ENCODE measurements at regions not wholly inside any gene's neighbourhood (a gene's known extent, or its start where the extent isn't known, plus 50 kb on each side); places are given as distances from the start of the nearest gene placed in this dataset.

DNA sequence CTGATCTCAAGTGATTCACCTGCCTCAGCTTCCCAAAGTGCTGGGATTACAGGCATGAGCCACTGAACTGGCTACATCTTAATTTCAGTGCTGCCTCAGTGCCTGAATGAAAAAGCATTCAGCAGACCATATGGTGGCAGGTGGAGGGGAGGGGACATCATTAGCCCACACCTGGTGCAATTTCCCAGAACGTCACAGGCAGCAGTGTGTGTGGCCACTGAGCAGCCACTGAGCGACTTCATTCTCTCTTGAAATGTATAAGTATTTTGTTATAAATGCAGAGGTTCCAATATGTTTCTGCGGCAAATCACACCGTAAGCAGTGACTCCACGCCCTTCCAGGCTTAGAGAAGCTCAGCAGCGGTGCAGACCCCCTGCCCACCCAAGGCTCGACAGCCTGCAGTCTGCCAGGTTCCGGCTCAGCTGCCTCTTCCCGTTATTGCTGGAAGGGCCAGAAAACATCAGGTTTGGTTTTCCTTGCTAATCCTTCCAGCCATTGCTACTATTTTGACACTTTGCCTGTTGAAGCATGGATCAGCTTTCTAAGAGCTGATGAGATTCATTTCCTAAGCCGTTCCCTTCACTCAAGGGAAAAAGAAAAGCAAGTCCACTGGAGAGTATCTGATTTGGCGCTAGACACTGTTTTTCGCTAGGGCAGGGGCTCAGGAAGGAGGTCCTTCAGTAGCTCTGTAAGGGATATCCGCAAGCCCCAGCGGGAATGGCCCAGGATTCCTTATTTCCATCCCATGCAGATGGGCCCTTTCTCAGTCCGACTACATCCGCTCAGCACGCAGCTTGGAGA lies 250.7 kb downstream of the VAPA start:
- Mint-ChIP-seq H3K36me3 (ENCODE audit: low read depth, unreplicated experiment) (no peaks in the 10 kb centered on the region), H3K4me1 (ENCODE audit: low read depth, unreplicated experiment) (no peaks in the 10 kb centered on the region), H3K27me3 (ENCODE audit: low read depth, unreplicated experiment) (peaks cover 17% of the 10 kb centered on the region), H3K9me3 (ENCODE audit: unreplicated experiment) (no peaks in the 10 kb centered on the region), H3K27ac (ENCODE audit: unreplicated experiment) (no peak overlapping the region), H3K4me3 (ENCODE audit: unreplicated experiment) (no peak overlapping the region)
- no peak for TF ChIP-seq EZH2 (IDR thresholded peaks at IDR 0.05; ENCODE audit: insufficient read depth, low read length)
- TF ChIP-seq, protein P1, sequence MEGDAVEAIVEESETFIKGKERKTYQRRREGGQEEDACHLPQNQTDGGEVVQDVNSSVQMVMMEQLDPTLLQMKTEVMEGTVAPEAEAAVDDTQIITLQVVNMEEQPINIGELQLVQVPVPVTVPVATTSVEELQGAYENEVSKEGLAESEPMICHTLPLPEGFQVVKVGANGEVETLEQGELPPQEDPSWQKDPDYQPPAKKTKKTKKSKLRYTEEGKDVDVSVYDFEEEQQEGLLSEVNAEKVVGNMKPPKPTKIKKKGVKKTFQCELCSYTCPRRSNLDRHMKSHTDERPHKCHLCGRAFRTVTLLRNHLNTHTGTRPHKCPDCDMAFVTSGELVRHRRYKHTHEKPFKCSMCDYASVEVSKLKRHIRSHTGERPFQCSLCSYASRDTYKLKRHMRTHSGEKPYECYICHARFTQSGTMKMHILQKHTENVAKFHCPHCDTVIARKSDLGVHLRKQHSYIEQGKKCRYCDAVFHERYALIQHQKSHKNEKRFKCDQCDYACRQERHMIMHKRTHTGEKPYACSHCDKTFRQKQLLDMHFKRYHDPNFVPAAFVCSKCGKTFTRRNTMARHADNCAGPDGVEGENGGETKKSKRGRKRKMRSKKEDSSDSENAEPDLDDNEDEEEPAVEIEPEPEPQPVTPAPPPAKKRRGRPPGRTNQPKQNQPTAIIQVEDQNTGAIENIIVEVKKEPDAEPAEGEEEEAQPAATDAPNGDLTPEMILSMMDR (IDR thresholded peaks at IDR 0.05; ENCODE audit: insufficient read depth, low read depth, low read length), result no peak
- no peak overlapping the region for H3K27ac ChIP-seq (ENCODE audit: low read depth, low read length)
- H3K36me3 ChIP-seq (ENCODE audit: insufficient read depth, low read length), result no peaks in the 10 kb centered on the region
- H4K20me1 ChIP-seq (ENCODE audit: insufficient read depth, low read length), result no peaks in the 10 kb centered on the region
- H3K27me3 ChIP-seq (ENCODE audit: insufficient read depth, low read length), result no peaks in the 10 kb centered on the region
- no peak for FAIRE-seq
- H3K9ac ChIP-seq (ENCODE audit: low read length), result no peak overlapping the region
- no peak overlapping the region for H3K4me2 ChIP-seq (ENCODE audit: low read length)
- H2AFZ ChIP-seq (ENCODE audit: low read depth, low read length), result no peak overlapping the region
- DNase-seq (ENCODE audit: low read depth), result no peak
- no peaks in the 10 kb centered on the region for H3K9me3 ChIP-seq (ENCODE audit: insufficient read depth, low read depth, low read length)
- H3K4me1 ChIP-seq (ENCODE audit: insufficient read depth, low read length), result peaks cover 7% of the 10 kb centered on the region
- H3K79me2 ChIP-seq (ENCODE audit: insufficient read depth, low read length), result no peaks in the 10 kb centered on the region
- H3K4me3 ChIP-seq (ENCODE audit: insufficient read depth, low read depth, low read length), result no peak overlapping the region

DNA sequence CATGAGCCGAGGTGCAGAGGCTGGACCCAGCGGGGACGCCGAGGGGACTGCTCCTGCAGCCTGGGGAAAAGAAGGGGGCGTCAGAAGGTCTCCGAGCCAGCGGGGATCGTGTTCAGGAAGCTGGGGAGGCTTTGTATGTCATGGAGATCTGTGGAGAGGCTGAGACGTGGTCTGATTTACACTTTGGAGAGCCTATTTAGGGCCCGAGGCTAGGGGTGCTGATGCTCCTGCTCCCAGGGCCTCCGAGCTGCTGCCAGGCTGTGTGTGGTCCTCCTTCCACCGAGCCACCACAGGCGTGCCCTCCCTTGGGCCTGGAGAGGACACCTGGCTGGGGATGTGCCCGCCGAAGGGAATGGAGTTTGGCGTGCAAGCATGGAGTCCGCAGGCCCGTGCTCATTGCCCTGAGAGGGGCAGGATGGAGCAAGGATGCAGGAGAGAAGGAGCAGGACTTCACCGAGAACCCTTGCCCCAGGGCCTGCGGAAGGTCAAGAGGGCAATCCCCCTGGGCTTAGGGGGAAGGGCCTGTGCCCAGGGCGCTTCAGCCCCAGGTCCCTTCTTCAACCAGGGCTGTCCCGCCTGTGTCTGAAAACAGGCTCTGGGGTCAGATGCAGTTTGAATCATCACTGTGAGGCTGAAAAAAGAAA lies 252.5 kb downstream of the VAPA start:
- H3K27me3 ChIP-seq (ENCODE audit: insufficient read depth, low read length), result no peaks in the 10 kb centered on the region
- no peaks in the 10 kb centered on the region for H3K9me3 ChIP-seq (ENCODE audit: insufficient read depth, low read depth, low read length)
- no peak overlapping the region for H3K4me2 ChIP-seq (ENCODE audit: low read length)
- H3K27ac Mint-ChIP-seq (ENCODE audit: unreplicated experiment), result no peak overlapping the region
- no peak overlapping the region for H3K9ac ChIP-seq (ENCODE audit: low read length)
- H2AFZ ChIP-seq (ENCODE audit: low read depth, low read length), result no peak overlapping the region
- H3K36me3 Mint-ChIP-seq (ENCODE audit: low read depth, unreplicated experiment), result no peaks in the 10 kb centered on the region
- H3K4me1 ChIP-seq (ENCODE audit: insufficient read depth, low read length), result peaks cover 17% of the 10 kb centered on the region
- H3K79me2 ChIP-seq (ENCODE audit: insufficient read depth, low read length), result no peaks in the 10 kb centered on the region
- H3K9me3 Mint-ChIP-seq (ENCODE audit: unreplicated experiment), result no peaks in the 10 kb centered on the region
- TF ChIP-seq, protein P1 (IDR thresholded peaks at IDR 0.05; ENCODE audit: insufficient read depth, low read depth, low read length), result no peak
- no peak for TF ChIP-seq EZH2 (IDR thresholded peaks at IDR 0.05; ENCODE audit: insufficient read depth, low read length)
- no peaks in the 10 kb centered on the region for H3K36me3 ChIP-seq (ENCODE audit: insufficient read depth, low read length)
- no peaks in the 10 kb centered on the region for H4K20me1 ChIP-seq (ENCODE audit: insufficient read depth, low read length)
- H3K4me1 Mint-ChIP-seq (ENCODE audit: low read depth, unreplicated experiment), result no peaks in the 10 kb centered on the region
- FAIRE-seq, result no peak
- no peak overlapping the region for H3K27ac ChIP-seq (ENCODE audit: low read depth, low read length)
- DNase-seq (ENCODE audit: low read depth), result no peak
- peaks cover 17% of the 10 kb centered on the region for H3K27me3 Mint-ChIP-seq (ENCODE audit: low read depth, unreplicated experiment)
- H3K4me3 Mint-ChIP-seq (ENCODE audit: unreplicated experiment), result no peak overlapping the region
- no peak overlapping the region for H3K4me3 ChIP-seq (ENCODE audit: insufficient read depth, low read depth, low read length)

DNA sequence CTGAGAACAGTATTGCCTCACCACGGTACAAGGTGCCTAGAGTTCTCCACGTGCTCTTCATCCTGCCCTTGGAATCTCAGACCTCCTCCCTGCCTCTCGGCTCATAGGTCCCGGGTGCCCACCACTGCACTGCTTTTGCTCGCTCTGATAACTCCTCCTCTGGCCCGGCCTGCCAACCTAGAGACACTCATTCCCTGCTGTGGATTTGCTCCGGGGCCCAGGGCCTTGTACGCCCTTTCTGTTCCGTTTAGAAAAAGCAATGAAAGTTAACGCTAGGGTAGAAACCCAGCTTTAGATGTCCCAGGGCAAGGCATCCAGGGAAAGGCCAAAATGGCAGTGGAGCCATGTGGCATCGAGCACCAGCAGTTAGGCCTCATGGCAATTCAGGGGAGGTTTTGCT lies 253.9 kb downstream of the VAPA start:
- no peak overlapping the region for H3K4me3 ChIP-seq (ENCODE audit: insufficient read depth, low read depth, low read length)
- Mint-ChIP-seq H3K9me3 (ENCODE audit: unreplicated experiment) (no peaks in the 10 kb centered on the region), H3K27me3 (ENCODE audit: low read depth, unreplicated experiment) (peaks cover 17% of the 10 kb centered on the region), H3K4me3 (ENCODE audit: unreplicated experiment) (no peak overlapping the region), H3K36me3 (ENCODE audit: low read depth, unreplicated experiment) (no peaks in the 10 kb centered on the region), H3K27ac (ENCODE audit: unreplicated experiment) (no peak overlapping the region), H3K4me1 (ENCODE audit: low read depth, unreplicated experiment) (no peaks in the 10 kb centered on the region)
- no peaks in the 10 kb centered on the region for H3K27me3 ChIP-seq (ENCODE audit: insufficient read depth, low read length)
- DNase-seq (ENCODE audit: low read depth), result no peak
- no peaks in the 10 kb centered on the region for H3K9me3 ChIP-seq (ENCODE audit: insufficient read depth, low read depth, low read length)
- no peaks in the 10 kb centered on the region for H4K20me1 ChIP-seq (ENCODE audit: insufficient read depth, low read length)
- no peak overlapping the region for H3K4me2 ChIP-seq (ENCODE audit: low read length)
- no peak for TF ChIP-seq EZH2 (IDR thresholded peaks at IDR 0.05; ENCODE audit: insufficient read depth, low read length)
- TF ChIP-seq, protein P1 (IDR thresholded peaks at IDR 0.05; ENCODE audit: insufficient read depth, low read depth, low read length), result no peak
- no peak overlapping the region for H3K9ac ChIP-seq (ENCODE audit: low read length)
- H3K36me3 ChIP-seq (ENCODE audit: insufficient read depth, low read length), result no peaks in the 10 kb centered on the region
- H3K27ac ChIP-seq (ENCODE audit: low read depth, low read length), result no peak overlapping the region
- H3K79me2 ChIP-seq (ENCODE audit: insufficient read depth, low read length), result no peaks in the 10 kb centered on the region
- H2AFZ ChIP-seq (ENCODE audit: low read depth, low read length), result no peak overlapping the region
- H3K4me1 ChIP-seq (ENCODE audit: insufficient read depth, low read length), result peaks cover 17% of the 10 kb centered on the region
- no peak for FAIRE-seq

Data from astrocyte (in vitro differentiated cells and primary cell).